H1 (cell line): ENCODE measurements at regions not wholly inside any gene's neighbourhood (a gene's known extent, or its start where the extent isn't known, plus 50 kb on each side); places are given as distances from the start of the nearest gene placed in this dataset.
A peak's percentile ranks its signal among the peaks of the same experiment; 100 is the strongest.

ENCODE experiments used
- CTCF ChIA-PET: fragments of 300-600 bp; sonication (Branson Sonifier 250); formaldehyde crosslinking; loops from one replicate; lab custom pipeline; 2021; ENCODE audit not compliant: partially characterized antibody; lab: Charles Lee
- POLR2A ChIA-PET: fragments of 300-600 bp; sonication (Branson Sonifier 250); formaldehyde crosslinking; loops from one replicate; lab custom pipeline; 2021; ENCODE audit warnings: inconsistent platforms; ENCODE audit not compliant: partially characterized antibody; lab: Charles Lee
- DNase-seq, 2 experiments: peaks; one replicate each; pipeline versions ENCODE4 v3.0.0 to v3.0.0-alpha.2; 2010 to 2022; ENCODE audit warnings: low spot score in 2 of 2, low read depth in 1 of 2, mixed read lengths in 1 of 2
- FAIRE-seq: peaks from 2 replicates; lab custom pipeline; 2011; peaks lifted over from hg19 to GRCh38; lab: Jason Lieb, UNC
- H2AFZ ChIP-seq: 2 replicates; pipeline ENCODE4 v1.8.1; 2012; ENCODE audit warnings: low read length, inconsistent platforms
- H2AK5ac ChIP-seq: 2 replicates; pipeline ENCODE4 v1.6.1; 2013; ENCODE audit warnings: low read depth, low read length
- H2BK120ac ChIP-seq: replicated peaks from 2 replicates; pipeline ENCODE3; 2013; ENCODE audit warnings: low read depth, low read length, inconsistent platforms
- H2BK12ac ChIP-seq: 2 replicates; pipeline ENCODE4 v1.6.1; 2013; ENCODE audit warnings: low read depth, low read length
- H2BK15ac ChIP-seq: 2 replicates; pipeline ENCODE4 v1.6.1; 2013; ENCODE audit warnings: low read length
- H2BK20ac ChIP-seq: 2 replicates; pipeline ENCODE4 v1.6.1; 2013; ENCODE audit warnings: low read length
- H2BK5ac ChIP-seq: 2 replicates; pipeline ENCODE4 v1.6.1; 2013; ENCODE audit warnings: low read depth, low read length
- H3K14ac ChIP-seq: 2 replicates; pipeline ENCODE4 v1.6.1; 2013; ENCODE audit warnings: inconsistent platforms; ENCODE audit not compliant: insufficient read length
- H3K18ac ChIP-seq: 2 replicates; pipeline ENCODE4 v1.6.1; 2013; ENCODE audit warnings: low read length; ENCODE audit errors: extremely low read depth
- H3K23ac ChIP-seq: 2 replicates; pipeline ENCODE4 v1.6.1; 2013; ENCODE audit warnings: inconsistent platforms; ENCODE audit not compliant: insufficient read length
- H3K23me2 ChIP-seq: 2 replicates; pipeline ENCODE4 v1.6.1; 2013; ENCODE audit warnings: low read depth, low read length
- H3K27ac ChIP-seq: 2 replicates; pipeline ENCODE4 v1.6.1; 2011; ENCODE audit warnings: low read depth, low read length, inconsistent platforms
- H3K27me3 ChIP-seq, 4 experiments: replicated peaks in 1 of 4; 1 replicate in 1 of 4; 2 replicates in 3 of 4; pipeline versions ENCODE4 v1.6.1 to v1.8.1; 2011 to 2013; ENCODE audit warnings: low read length in 3 of 4, mild to moderate bottlenecking in 3 of 4, inconsistent platforms in 2 of 4, mixed read lengths in 2 of 4, moderate library complexity in 1 of 4; ENCODE audit not compliant: control insufficient read depth in 3 of 4, insufficient read depth in 3 of 4; ENCODE audit errors: extremely low read depth in 1 of 4
- H3K36me3 ChIP-seq, 4 experiments: 2 replicates each; pipeline versions ENCODE4 v1.6.1 to v1.8.1; 2011 to 2013; ENCODE audit warnings: mild to moderate bottlenecking in 4 of 4, low read length in 3 of 4, moderate library complexity in 2 of 4, control low read depth in 1 of 4, inconsistent platforms in 1 of 4; ENCODE audit not compliant: insufficient read depth in 4 of 4, control insufficient read depth in 2 of 4
- H3K4ac ChIP-seq: replicated peaks from 2 replicates; pipeline ENCODE3; 2013; ENCODE audit warnings: low read length, low read depth, mixed read lengths, inconsistent platforms; ENCODE audit not compliant: insufficient read length
- H3K4me1 ChIP-seq, 4 experiments: replicated peaks in 1 of 4; 1 replicate in 1 of 4; 2 replicates in 3 of 4; pipeline versions ENCODE4 v1.6.1 to v1.8.1; 2011 to 2013; ENCODE audit warnings: low read length in 3 of 4, inconsistent platforms in 2 of 4, mixed read lengths in 1 of 4; ENCODE audit not compliant: insufficient read depth in 4 of 4, control insufficient read depth in 3 of 4
- H3K4me2 ChIP-seq, 2 experiments: 2 replicates each; pipeline versions ENCODE4 v1.6.1 to v1.8.1; 2011 to 2013; ENCODE audit warnings: low read depth in 2 of 2, low read length in 2 of 2, control low read depth in 1 of 2, inconsistent platforms in 1 of 2, mild to moderate bottlenecking in 1 of 2; ENCODE audit not compliant: insufficient read depth in 1 of 2
- H3K4me3 ChIP-seq, 4 experiments: fragments of 200-600, 300-600 bp in 1 of 4; sonication (generic), shearing (Covaris generic), sonication (Bioruptor Twin) in 1 of 4; 2 replicates each; pipeline versions ENCODE4 v1.5.1 to v1.8.1; 2011 to 2016; ENCODE audit warnings: low read length in 4 of 4, low read depth in 3 of 4, control low read depth in 2 of 4, inconsistent platforms in 2 of 4, mild to moderate bottlenecking in 2 of 4, mixed read lengths in 1 of 4, moderate library complexity in 1 of 4; ENCODE audit not compliant: insufficient read depth in 2 of 4; ENCODE audit errors: extremely low read depth in 1 of 4
- H3K56ac ChIP-seq: replicated peaks from 2 replicates; pipeline ENCODE3; 2013; ENCODE audit warnings: low read depth, mild to moderate bottlenecking, mixed read lengths, low read length, inconsistent platforms; ENCODE audit not compliant: insufficient read length
- H3K79me1 ChIP-seq: 2 replicates; pipeline ENCODE4 v1.6.1; 2013; ENCODE audit warnings: low read depth, low read length, control low read depth
- H3K79me2 ChIP-seq, 2 experiments: 2 replicates each; pipeline versions ENCODE4 v1.6.1 to v1.8.1; 2012 to 2013; ENCODE audit warnings: low read length in 2 of 2, mild to moderate bottlenecking in 2 of 2, inconsistent platforms in 1 of 2; ENCODE audit not compliant: insufficient read depth in 2 of 2, control insufficient read depth in 1 of 2
- H3K9ac ChIP-seq, 4 experiments: replicated peaks in 1 of 4; 1 replicate in 1 of 4; 2 replicates in 3 of 4; pipeline versions ENCODE4 v1.6.1 to v1.8.1; 2011 to 2013; ENCODE audit warnings: low read depth in 3 of 4, low read length in 3 of 4, control low read depth in 2 of 4, mild to moderate bottlenecking in 2 of 4, moderate library complexity in 2 of 4, inconsistent platforms in 1 of 4; ENCODE audit errors: extremely low read depth in 1 of 4
- H3K9me3 ChIP-seq, 2 experiments: 2 replicates each; pipeline versions ENCODE4 v1.6.1 to v1.8.1; 2012 to 2013; ENCODE audit warnings: mild to moderate bottlenecking in 2 of 2, moderate library complexity in 2 of 2, control low read depth in 1 of 2, inconsistent platforms in 1 of 2, low read depth in 1 of 2, low read length in 1 of 2, mixed read lengths in 1 of 2; ENCODE audit not compliant: insufficient read depth in 2 of 2
- H4K20me1 ChIP-seq, 2 experiments: replicated peaks in 1 of 2; 2 replicates each; pipeline versions ENCODE3 to v1.8.1; 2011 to 2013; ENCODE audit warnings: inconsistent platforms in 2 of 2, low read length in 2 of 2, mild to moderate bottlenecking in 1 of 2; ENCODE audit not compliant: insufficient read depth in 2 of 2, control insufficient read depth in 1 of 2
- H4K5ac ChIP-seq: 2 replicates; pipeline ENCODE4 v1.6.1; 2013; ENCODE audit warnings: low read length, low read depth, mixed read lengths, inconsistent platforms; ENCODE audit not compliant: insufficient read length
- H4K8ac ChIP-seq: 2 replicates; pipeline ENCODE4 v1.8.0; 2013; ENCODE audit warnings: mild to moderate bottlenecking, moderate library complexity, low read length, inconsistent platforms; ENCODE audit not compliant: insufficient read depth; ENCODE audit errors: extremely low read depth
- H4K91ac ChIP-seq: replicated peaks from 2 replicates; pipeline ENCODE3; 2013; ENCODE audit warnings: low read length, mixed read lengths, inconsistent platforms; ENCODE audit not compliant: insufficient read length
- CEBPB ChIP-seq: IDR thresholded peaks from 2 replicates; pipeline ENCODE4 v1.6.1; 2012; ENCODE audit warnings: low read depth, low read length
- E2F6 ChIP-seq: IDR thresholded peaks from 2 replicates; pipeline ENCODE4 v1.6.1; 2012; ENCODE audit warnings: inconsistent platforms
- GTF2F1 ChIP-seq: IDR thresholded peaks from 2 replicates; pipeline ENCODE4 v1.6.1; 2012; ENCODE audit warnings: low read depth, low read length, improper control_type of control experiment, borderline replicate concordance
- JUND ChIP-seq: IDR thresholded peaks from 2 replicates; pipeline ENCODE4 v1.6.1; 2011; ENCODE audit warnings: mild to moderate bottlenecking, improper control_type of control experiment, low read length
- KDM1A ChIP-seq: fragments of 200-600, 300-600 bp; sonication (generic); IDR thresholded peaks from 2 replicates; pipeline ENCODE4 v1.7.1; 2016; ENCODE audit warnings: mild to moderate bottlenecking, low read length, borderline replicate concordance
- RBBP5 ChIP-seq: IDR thresholded peaks from 2 replicates; pipeline ENCODE4 v1.7.1; 2012; ENCODE audit warnings: low read depth, mild to moderate bottlenecking, inconsistent platforms, low read length, moderate library complexity, borderline replicate concordance
- SIN3A ChIP-seq, 2 experiments: IDR thresholded peaks in 1 of 2; conservative IDR thresholded peaks in 1 of 2; 2 replicates each; pipeline ENCODE4 v1.6.1; 2011 to 2012; ENCODE audit warnings: low read length in 2 of 2, improper control_type of control experiment in 1 of 2, low read depth in 1 of 2, mild to moderate bottlenecking in 1 of 2
- SIX5 ChIP-seq: IDR thresholded peaks from 2 replicates; pipeline ENCODE4 v1.6.1; 2011; ENCODE audit warnings: mild to moderate bottlenecking, low read depth, low read length
- SP2 ChIP-seq: IDR thresholded peaks from 2 replicates; pipeline ENCODE4 v1.6.1; 2012; ENCODE audit warnings: mild to moderate bottlenecking, low read length, inconsistent platforms
- TAF7 ChIP-seq: optimal IDR thresholded peaks from 2 replicates; pipeline ENCODE3; 2011; ENCODE audit warnings: low read depth, mild to moderate bottlenecking, inconsistent platforms, low read length, moderate library complexity, borderline replicate concordance
- WGBS, 2 experiments: shearing (Covaris generic) in 1 of 2; methylation state at CpG; one replicate each; pipeline versions ENCODE4 v1.1.6 to v1.1.7; 2013 to 2015; ENCODE audit warnings: low lambda C conversion rate in 2 of 2, mixed read lengths in 2 of 2, inconsistent platforms in 1 of 2, low coverage in 1 of 2, missing lambda C conversion rate in 1 of 2; ENCODE audit not compliant: insufficient replicate concordance in 2 of 2, insufficient coverage in 1 of 2, insufficient read length in 1 of 2; ENCODE audit errors: extremely low coverage in 1 of 2, missing lambda C conversion rate in 1 of 2; 5-methylcytosine and 5-hydroxymethylcytosine counted together
- TF ChIP-seq, protein P1 (sequence below), 3 experiments: IDR thresholded peaks; 1 replicate in 2 of 3; 2 replicates in 1 of 3; pipeline versions ENCODE4 v1.5.1 to v1.6.1; 2011; ENCODE audit warnings: low read length in 3 of 3, mild to moderate bottlenecking in 3 of 3, inconsistent platforms in 2 of 3, low read depth in 1 of 3, moderate library complexity in 1 of 3; ENCODE audit not compliant: insufficient read depth in 1 of 3; ENCODE audit errors: control extremely low read depth in 1 of 3

DNA sequence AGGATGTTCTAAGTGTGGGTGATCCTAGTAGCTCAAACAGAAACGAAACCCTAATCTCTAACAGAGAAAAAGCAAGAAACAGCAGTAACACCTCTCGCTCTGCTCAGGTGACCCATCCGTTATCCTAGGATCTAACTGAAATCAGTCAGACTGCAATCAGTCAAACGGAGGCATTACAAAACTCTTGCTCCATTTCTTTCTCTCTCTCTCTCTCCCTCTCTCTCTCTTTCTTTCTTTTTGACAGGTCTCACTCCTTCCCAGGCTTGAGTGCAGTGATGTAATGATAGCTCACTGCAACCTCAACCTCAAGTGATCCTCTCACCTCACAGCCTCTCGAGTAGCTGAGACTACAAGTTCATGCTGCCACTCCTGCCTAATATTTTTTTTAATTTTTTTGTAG is 1283.5 kb upstream of the CELF2 start:
- Histone ChIP-seq H3K9ac (no peak overlapping the region), H3K23ac (no peak overlapping the region), H3K79me2 (no peaks in the 10 kb centered on the region), H4K91ac (no peak overlapping the region), H4K5ac (no peak overlapping the region), H3K27me3 (no peaks in the 10 kb centered on the region), H2BK120ac (no peak overlapping the region), H3K27ac (no peak overlapping the region), H4K20me1 (no peaks in the 10 kb centered on the region), H2BK12ac (no peak overlapping the region; the same call in 1 of the 2 replicates), H2BK15ac (no peak overlapping the region), H4K8ac (no peak overlapping the region), H3K4me3 (no peak overlapping the region), H2AFZ (0 out of 2 replicates have a peak overlapping the region, but pooled peaks have one; percentile 35), H3K18ac (no peak overlapping the region), H3K4ac (no peak overlapping the region), H2BK20ac (no peak overlapping the region), H2AK5ac (no peak overlapping the region), H3K4me1 (no peaks in the 10 kb centered on the region), H2BK5ac (no peak overlapping the region), H3K14ac (no peak overlapping the region), H3K56ac (no peak overlapping the region), H3K9me3 (no peaks in the 10 kb centered on the region), H3K79me1 (no peaks in the 10 kb centered on the region), H3K4me2 (no peak overlapping the region), H3K23me2 (no peaks in the 10 kb centered on the region; the same call in 1 of the 2 replicates), H3K36me3 (no peaks in the 10 kb centered on the region)
- DNase-seq (no peak), FAIRE-seq (no peak)
- 77% methylated on average over 5 of the region's 5 CpGs; no CpG with 5 or more reads in 1 of the 2 experiments for WGBS, 2 experiments
- ChIA-PET CTCF (no interaction called here), POLR2A (no interaction called here)
- TF ChIP-seq SIN3A (conservative IDR thresholded peaks at IDR 0.05 in 1 of 2, IDR thresholded peaks at IDR 0.05 in 1 of 2; ENCODE audit: low read depth in 1 of 2, low read length in 2 of 2) (no peak), KDM1A (no peak), TAF7 (no peak), JUND (no peak), E2F6 (no peak), CEBPB (no peak), RBBP5 (no peak), SP2 (no peak), GTF2F1 (no peak), SIX5 (no peak)
- TF ChIP-seq, protein P1, sequence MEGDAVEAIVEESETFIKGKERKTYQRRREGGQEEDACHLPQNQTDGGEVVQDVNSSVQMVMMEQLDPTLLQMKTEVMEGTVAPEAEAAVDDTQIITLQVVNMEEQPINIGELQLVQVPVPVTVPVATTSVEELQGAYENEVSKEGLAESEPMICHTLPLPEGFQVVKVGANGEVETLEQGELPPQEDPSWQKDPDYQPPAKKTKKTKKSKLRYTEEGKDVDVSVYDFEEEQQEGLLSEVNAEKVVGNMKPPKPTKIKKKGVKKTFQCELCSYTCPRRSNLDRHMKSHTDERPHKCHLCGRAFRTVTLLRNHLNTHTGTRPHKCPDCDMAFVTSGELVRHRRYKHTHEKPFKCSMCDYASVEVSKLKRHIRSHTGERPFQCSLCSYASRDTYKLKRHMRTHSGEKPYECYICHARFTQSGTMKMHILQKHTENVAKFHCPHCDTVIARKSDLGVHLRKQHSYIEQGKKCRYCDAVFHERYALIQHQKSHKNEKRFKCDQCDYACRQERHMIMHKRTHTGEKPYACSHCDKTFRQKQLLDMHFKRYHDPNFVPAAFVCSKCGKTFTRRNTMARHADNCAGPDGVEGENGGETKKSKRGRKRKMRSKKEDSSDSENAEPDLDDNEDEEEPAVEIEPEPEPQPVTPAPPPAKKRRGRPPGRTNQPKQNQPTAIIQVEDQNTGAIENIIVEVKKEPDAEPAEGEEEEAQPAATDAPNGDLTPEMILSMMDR (IDR thresholded peaks at IDR 0.05; ENCODE audit: control extremely low read depth in 1 of 3, insufficient read depth in 1 of 3, low read depth in 1 of 3, low read length in 3 of 3): no peak
